Esophagus muscularis mucosa (tissue), 4 donors: ENCODE measurements at regions not wholly inside any gene's neighbourhood (a gene's known extent, or its start where the extent isn't known, plus 50 kb on each side); places are given as distances from the start of the nearest gene placed in this dataset.

Source experiments
- DNase-seq: peaks from one replicate; pipeline ENCODE4 v3.0.0-alpha.2; 2017; ENCODE audit errors: extremely low spot score
- H3K27ac ChIP-seq, 4 donors: fragments of 200-600 bp; sonication (generic); replicated peaks in 1 of 4; 1 replicate in 3 of 4; 2 replicates in 1 of 4; pipeline ENCODE4 v1.5.1; 2016 to 2019; ENCODE audit warnings: mild to moderate bottlenecking in 1 of 4
- H3K27me3 ChIP-seq, 4 donors: fragments of 200-600 bp; sonication (generic); one replicate each; pipeline versions ENCODE4 v1.5.1 to v1.6.0; 2016 to 2019
- H3K36me3 ChIP-seq, 4 donors: fragments of 200-600 bp; sonication (generic); one replicate each; pipeline ENCODE4 v1.5.1; 2016 to 2019
- H3K4me1 ChIP-seq, 4 donors: fragments of 200-600 bp; sonication (generic); one replicate each; pipeline ENCODE4 v1.5.1; 2016 to 2019
- H3K4me3 ChIP-seq, 4 donors: fragments of 200-600 bp; sonication (generic); 1 replicate in 2 of 4; 2 replicates in 2 of 4; pipeline ENCODE4 v1.5.1; 2016 to 2019; ENCODE audit warnings: mild to moderate bottlenecking in 4 of 4, moderate library complexity in 1 of 4
- H3K9me3 ChIP-seq, 4 donors: fragments of 200-600 bp; sonication (generic); 1 replicate in 3 of 4; 2 replicates in 1 of 4; pipeline ENCODE4 v1.5.1; 2016 to 2019
- EP300 ChIP-seq: sonication (generic); formaldehyde crosslinking; IDR thresholded peaks from one replicate; pipeline ENCODE4 v1.6.1; 2017; ENCODE audit warnings: antibody characterized with exemption
- POLR2A ChIP-seq: fragments of 450-650 bp; IDR thresholded peaks from one replicate; pipeline ENCODE4 v1.6.1; 2017; ENCODE audit warnings: antibody characterized with exemption, moderate library complexity, mild to moderate bottlenecking, low read depth
- POLR2AphosphoS5 ChIP-seq, 2 donors: sonication (generic); formaldehyde crosslinking; IDR thresholded peaks; one replicate each; pipeline ENCODE4 v1.6.1; 2017; ENCODE audit warnings: antibody characterized with exemption in 2 of 2
- WGBS: methylation state at CpG from one replicate; pipeline ENCODE4 v1.1.5; 2018; 5-methylcytosine and 5-hydroxymethylcytosine counted together
- intact Hi-C: fragments of 100-400 bp; cut with DNase I; formaldehyde crosslinking; loops from one replicate; pipeline ENCODE4 v1.15.1; 2023
- TF ChIP-seq, protein P1 (sequence below), 3 experiments: fragments of 200-600 bp in 2 of 3; fragments of 450-650 bp in 1 of 3; sonication (generic) in 2 of 3; IDR thresholded peaks; one replicate each; pipeline ENCODE4 v1.5.1; 2017 to 2019; ENCODE audit warnings: antibody characterized with exemption in 3 of 3, mild to moderate bottlenecking in 2 of 3, moderate library complexity in 1 of 3

DNA sequence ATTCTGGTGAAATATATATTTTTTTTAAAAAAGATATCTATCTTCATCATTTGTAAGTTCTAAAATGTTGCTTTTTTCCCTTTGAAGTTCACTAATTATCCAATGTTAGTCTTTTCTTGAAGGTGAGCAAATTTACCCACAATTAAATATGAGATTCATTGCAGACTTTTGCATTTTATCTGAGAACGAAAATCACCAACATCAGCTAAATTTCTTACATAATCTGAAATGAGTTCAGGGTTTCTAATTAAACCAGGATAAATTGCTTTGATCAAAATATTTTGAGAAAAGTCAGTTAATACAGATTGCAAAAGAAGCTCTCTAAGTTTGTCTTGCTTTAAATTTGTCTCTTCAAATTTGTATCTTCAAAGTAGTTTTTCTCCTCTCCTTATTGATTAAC is 486.4 kb upstream of the FSTL5 start:
- intact Hi-C loops: no loop called here
- Histone ChIP-seq H3K27me3 (no peaks in the 10 kb centered on the region), H3K36me3 (no peaks in the 10 kb centered on the region), H3K4me3 (no peak overlapping the region), H3K4me1 (no peaks in the 10 kb centered on the region), H3K27ac (no peak overlapping the region), H3K9me3 (no peaks in the 10 kb centered on the region)
- WGBS: 80% methylated on average over 1 of the region's 1 CpG
- no peak for DNase-seq
- TF ChIP-seq EP300: no peak

- Histone ChIP-seq H3K4me1 (no peaks in the 10 kb centered on the region), H3K4me3 (no peak overlapping the region), H3K27ac (no peak overlapping the region), H3K27me3 (no peaks in the 10 kb centered on the region), H3K9me3 (no peaks in the 10 kb centered on the region), H3K36me3 (no peaks in the 10 kb centered on the region)
- no peak for TF ChIP-seq POLR2A
- TF ChIP-seq, protein P1, sequence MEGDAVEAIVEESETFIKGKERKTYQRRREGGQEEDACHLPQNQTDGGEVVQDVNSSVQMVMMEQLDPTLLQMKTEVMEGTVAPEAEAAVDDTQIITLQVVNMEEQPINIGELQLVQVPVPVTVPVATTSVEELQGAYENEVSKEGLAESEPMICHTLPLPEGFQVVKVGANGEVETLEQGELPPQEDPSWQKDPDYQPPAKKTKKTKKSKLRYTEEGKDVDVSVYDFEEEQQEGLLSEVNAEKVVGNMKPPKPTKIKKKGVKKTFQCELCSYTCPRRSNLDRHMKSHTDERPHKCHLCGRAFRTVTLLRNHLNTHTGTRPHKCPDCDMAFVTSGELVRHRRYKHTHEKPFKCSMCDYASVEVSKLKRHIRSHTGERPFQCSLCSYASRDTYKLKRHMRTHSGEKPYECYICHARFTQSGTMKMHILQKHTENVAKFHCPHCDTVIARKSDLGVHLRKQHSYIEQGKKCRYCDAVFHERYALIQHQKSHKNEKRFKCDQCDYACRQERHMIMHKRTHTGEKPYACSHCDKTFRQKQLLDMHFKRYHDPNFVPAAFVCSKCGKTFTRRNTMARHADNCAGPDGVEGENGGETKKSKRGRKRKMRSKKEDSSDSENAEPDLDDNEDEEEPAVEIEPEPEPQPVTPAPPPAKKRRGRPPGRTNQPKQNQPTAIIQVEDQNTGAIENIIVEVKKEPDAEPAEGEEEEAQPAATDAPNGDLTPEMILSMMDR (IDR thresholded peaks at IDR 0.05): no peak
- 39% methylated on average over 4 of the region's 4 CpGs for WGBS
- DNase-seq: no peak
- intact Hi-C loops: no loop called here
Observed at GRCh38 chr4:162645381-162645780, 481.6 kb upstream of the FSTL5 start.

DNA sequence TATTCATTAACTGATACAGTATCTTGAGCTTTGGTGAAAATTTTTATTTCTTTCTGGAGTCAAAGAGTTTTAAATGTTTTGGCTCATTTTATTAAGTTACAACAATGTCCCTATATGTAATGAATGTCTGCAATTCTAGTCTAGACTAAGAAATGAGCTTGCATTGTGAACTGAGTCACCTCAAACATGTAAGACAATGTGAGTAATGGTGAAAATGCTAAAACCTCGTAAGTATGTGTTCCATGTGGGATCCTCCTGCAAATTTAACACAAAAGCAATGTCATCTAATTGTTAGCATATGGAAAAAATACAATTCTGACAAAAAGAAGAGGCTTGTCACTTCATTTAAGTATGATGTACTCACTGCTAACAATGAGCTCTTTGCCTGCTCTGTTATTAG is 480.5 kb upstream of the FSTL5 start:
- intact Hi-C loops: no loop called here
- H3K36me3 ChIP-seq: no peaks in the 10 kb centered on the region
- no peak for DNase-seq
- no peaks in the 10 kb centered on the region for H3K4me1 ChIP-seq
- H3K4me3 ChIP-seq: no peak overlapping the region
- 38% methylated on average over 1 of the region's 1 CpG for WGBS
- no peaks in the 10 kb centered on the region for H3K9me3 ChIP-seq
- H3K27me3 ChIP-seq: no peaks in the 10 kb centered on the region
- H3K27ac ChIP-seq: no peak overlapping the region
- TF ChIP-seq, protein P1 (IDR thresholded peaks at IDR 0.05): no peak
- TF ChIP-seq POLR2AphosphoS5 (IDR thresholded peaks at IDR 0.05): no peak
- no peak for TF ChIP-seq POLR2A
- no peak for TF ChIP-seq EP300

GRCh38 chr4:162640152-162640551 is 476.4 kb upstream of the FSTL5 start:
- H3K4me3 ChIP-seq: no peak overlapping the region
- WGBS: 84% methylated on average over 13 of the region's 13 CpGs
- no peaks in the 10 kb centered on the region for H3K36me3 ChIP-seq
- H3K27me3 ChIP-seq: no peaks in the 10 kb centered on the region
- no peak for DNase-seq
- TF ChIP-seq POLR2A (no peak), EP300 (no peak), POLR2AphosphoS5 (IDR thresholded peaks at IDR 0.05) (no peak)
- TF ChIP-seq, protein P1 (IDR thresholded peaks at IDR 0.05): no peak
- H3K4me1 ChIP-seq: no peaks in the 10 kb centered on the region
- H3K27ac ChIP-seq: no peak overlapping the region
- no peaks in the 10 kb centered on the region for H3K9me3 ChIP-seq
- intact Hi-C loops: no loop called here

DNA sequence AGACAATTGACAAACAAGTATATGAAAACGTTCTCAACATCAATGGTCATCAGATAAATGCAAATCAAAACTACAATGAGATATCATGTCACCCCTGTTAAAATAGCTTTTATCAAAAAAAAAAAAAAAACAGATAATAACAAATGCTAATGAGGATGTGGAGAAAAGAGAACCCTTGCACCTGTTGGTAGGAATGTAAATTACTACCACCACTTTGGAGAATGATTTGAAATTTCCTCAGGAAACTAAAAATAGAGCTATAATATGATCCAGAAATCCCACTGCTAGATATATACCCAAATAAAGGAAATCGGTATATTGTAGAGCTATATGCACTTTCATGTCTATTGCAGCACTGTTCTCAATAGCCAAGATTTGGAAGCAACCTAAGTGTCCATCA is 470.6 kb upstream of the FSTL5 start:
- H3K27ac ChIP-seq: no peak overlapping the region
- H3K4me3 ChIP-seq: no peak overlapping the region
- no peaks in the 10 kb centered on the region for H3K27me3 ChIP-seq
- H3K36me3 ChIP-seq: no peaks in the 10 kb centered on the region
- no peak for TF ChIP-seq POLR2AphosphoS5 (IDR thresholded peaks at IDR 0.05)
- no peak for TF ChIP-seq POLR2A
- no peak for TF ChIP-seq EP300
- TF ChIP-seq, protein P1 (IDR thresholded peaks at IDR 0.05): no peak
- no peaks in the 10 kb centered on the region for H3K4me1 ChIP-seq
- H3K9me3 ChIP-seq: no peaks in the 10 kb centered on the region
- no peak for DNase-seq
- WGBS: 57% methylated on average over 2 of the region's 2 CpGs
- intact Hi-C loops: no loop called here
